K562 (cell line): ENCODE measurements at regions not wholly inside any gene's neighbourhood (a gene's known extent, or its start where the extent isn't known, plus 50 kb on each side); places are given as distances from the start of the nearest gene placed in this dataset.

Experiments
- ATAC-seq: fragments of 200-7000 bp; cut with Tn5 transposase; 3 replicates; pipeline ENCODE4 v1.9.1; 2020; ENCODE audit warnings: moderate library complexity
- BruUV-seq: library from RNA; stranded (reverse); fragments of 400-500 nt; replicated peaks from 2 replicates; lab custom pipeline; 2021; lab: Mats Ljungman, UMichigan
- CTCF ChIA-PET: fragments of 300-600 bp; formaldehyde crosslinking; extraction: SDS; loops from one replicate; lab custom pipeline; 2021; ENCODE audit warnings: low intra/inter-chr PET ratio; lab: Yijun Ruan, JAX
- POLR2A ChIA-PET: fragments of 300-600, 350-650 bp; sonication (Branson Sonifier 250); formaldehyde crosslinking; extraction: SDS; loops from one replicate; lab custom pipeline; 2021; ENCODE audit warnings: antibody characterized with exemption, inconsistent platforms; lab: Yijun Ruan, JAX
- DNase-seq, 4 experiments: peaks; one replicate each; pipeline versions ENCODE4 v3.0.0 to v3.0.0-alpha.2; 2011 to 2018; ENCODE audit warnings: low spot score in 3 of 4, mixed read lengths in 3 of 4; ENCODE audit errors: extremely low read depth in 1 of 4
- FAIRE-seq: peaks from 2 replicates; lab custom pipeline; 2011; peaks lifted over from hg19 to GRCh38; lab: Jason Lieb, UNC
- H2AFZ ChIP-seq: 2 replicates; pipeline ENCODE4 v1.6.0; 2011; ENCODE audit warnings: low read depth, low read length, control low read depth, inconsistent platforms
- H3K27ac ChIP-seq: fragments of 200-600 bp; 3 replicates; pipeline ENCODE4 v1.8.0; 2011; ENCODE audit warnings: low read depth, mild to moderate bottlenecking, control low read depth, inconsistent platforms, low read length, moderate library complexity, mixed read lengths; ENCODE audit errors: extremely low read depth
- H3K27me3 ChIP-seq, 2 experiments: fragments of 300-600 bp in 1 of 2; 2 replicates in 1 of 2; 3 replicates in 1 of 2; pipeline versions ENCODE4 v1.6.0 to v1.8.0; 2011; ENCODE audit warnings: inconsistent platforms in 2 of 2, low read length in 2 of 2, mild to moderate bottlenecking in 1 of 2, mixed read lengths in 1 of 2, moderate library complexity in 1 of 2; ENCODE audit not compliant: control insufficient read depth in 2 of 2, insufficient read depth in 2 of 2
- H3K36me3 ChIP-seq: fragments of 300-600 bp; 3 replicates; pipeline ENCODE4 v1.8.0; 2011; ENCODE audit warnings: mild to moderate bottlenecking, low read length, inconsistent platforms; ENCODE audit not compliant: control insufficient read depth, insufficient read depth
- H3K4me1 ChIP-seq, 2 experiments: fragments of 200-600 bp in 1 of 2; replicated peaks in 1 of 2; 2 replicates in 1 of 2; 3 replicates in 1 of 2; pipeline versions ENCODE4 v1.5.1 to v1.8.0; 2011; ENCODE audit warnings: inconsistent platforms in 2 of 2, low read length in 2 of 2, mild to moderate bottlenecking in 1 of 2, mixed read lengths in 1 of 2, moderate library complexity in 1 of 2; ENCODE audit not compliant: control insufficient read depth in 2 of 2, insufficient read depth in 2 of 2
- H3K4me2 ChIP-seq: 2 replicates; pipeline ENCODE4 v1.6.1; 2011; ENCODE audit warnings: low read length, control low read depth, inconsistent platforms, mixed read lengths; ENCODE audit not compliant: insufficient read depth
- H3K4me3 ChIP-seq: fragments of 200-600 bp; sonication (generic), shearing (Covaris generic); 2 replicates; pipeline ENCODE4 v1.5.1; 2016; ENCODE audit warnings: control low read depth, inconsistent platforms
- H3K79me2 ChIP-seq: fragments of 200-600 bp; 3 replicates; pipeline ENCODE4 v1.8.0; 2011; ENCODE audit warnings: low read length, inconsistent platforms; ENCODE audit not compliant: control insufficient read depth, insufficient read depth
- H3K9ac ChIP-seq, 2 experiments: 2 replicates each; pipeline versions ENCODE4 v1.6.0 to v1.6.1; 2011; ENCODE audit warnings: low read depth in 2 of 2, low read length in 2 of 2, control low read depth in 1 of 2, inconsistent platforms in 1 of 2, mild to moderate bottlenecking in 1 of 2, mixed read lengths in 1 of 2; ENCODE audit not compliant: insufficient read depth in 1 of 2
- H3K9me1 ChIP-seq: one replicate; pipeline ENCODE4 v1.6.0; 2011; ENCODE audit warnings: inconsistent platforms, mild to moderate bottlenecking, low read length, moderate library complexity; ENCODE audit not compliant: control insufficient read depth, insufficient read depth
- H3K9me3 ChIP-seq: replicated peaks from 2 replicates; pipeline ENCODE4 v1.5.1; 2011; ENCODE audit warnings: low read depth, low read length, inconsistent platforms; ENCODE audit not compliant: control insufficient read depth, insufficient read depth
- H4K20me1 ChIP-seq: replicated peaks from 2 replicates; pipeline ENCODE4 v1.6.1; 2011; ENCODE audit warnings: low read length, inconsistent platforms, mixed read lengths; ENCODE audit not compliant: control insufficient read depth, insufficient read depth
- CTCF ChIP-seq, 3 experiments: IDR thresholded peaks in 2 of 3; conservative IDR thresholded peaks in 1 of 3; 2 replicates each; pipeline ENCODE4 v1.5.1; 2011 to 2012; ENCODE audit warnings: low read length in 3 of 3, mild to moderate bottlenecking in 3 of 3, control low read depth in 2 of 3, improper control_type of control experiment in 1 of 3, inconsistent platforms in 1 of 3, low read depth in 1 of 3, mixed read lengths in 1 of 3, moderate library complexity in 1 of 3; ENCODE audit not compliant: insufficient read depth in 2 of 3
- JUND ChIP-seq, 2 experiments: IDR thresholded peaks; 2 replicates in 1 of 2; 3 replicates in 1 of 2; pipeline ENCODE4 v1.6.1; 2011; ENCODE audit warnings: borderline replicate concordance in 2 of 2, low read depth in 2 of 2, low read length in 2 of 2, improper control_type of control experiment in 1 of 2, missing biosample characterization in 1 of 2, missing genetic modification characterization in 1 of 2, missing genetic modification reagents in 1 of 2
- RAD21 ChIP-seq, 2 experiments: fragments of 250-450 bp in 1 of 2; fragments of 450-650 bp in 1 of 2; sonication (Bioruptor Pico) in 1 of 2; formaldehyde crosslinking in 1 of 2; IDR thresholded peaks in 1 of 2; conservative IDR thresholded peaks in 1 of 2; 2 replicates each; pipeline versions ENCODE4 v1.4.0 to v1.8.0; 2020 to 2022; ENCODE audit warnings: mild to moderate bottlenecking in 2 of 2, moderate library complexity in 1 of 2
- REST ChIP-seq, 2 experiments: fragments of 450-650 bp; formaldehyde crosslinking in 1 of 2; IDR thresholded peaks; 2 replicates each; pipeline versions ENCODE4 v1.4.0 to v1.6.1; 2014 to 2020; ENCODE audit warnings: mild to moderate bottlenecking in 2 of 2, borderline replicate concordance in 1 of 2, low read depth in 1 of 2
- SRF ChIP-seq, 2 experiments: fragments of 250-450, 450-650 bp in 1 of 2; sonication (Bioruptor Pico) in 1 of 2; sonication (generic) in 1 of 2; formaldehyde crosslinking; IDR thresholded peaks; 2 replicates each; pipeline versions ENCODE4 v1.5.0 to v1.5.1; 2020 to 2022; ENCODE audit warnings: mild to moderate bottlenecking in 1 of 2, missing genetic modification reagents in 1 of 2
- WGBS: fragments of 100-300 bp; shearing (Covaris generic); methylation state at CpG from one replicate; pipeline ENCODE4 v1.1.6; 2016; ENCODE audit warnings: low coverage, mixed read lengths; ENCODE audit not compliant: insufficient coverage; ENCODE audit errors: missing lambda C conversion rate; 5-methylcytosine and 5-hydroxymethylcytosine counted together
- in situ Hi-C: fragments of 300-500 bp; cut with MboI; formaldehyde crosslinking; loops from 4 replicates; pipeline ENCODE4 v1.15.0; 2018; ENCODE audit warnings: inconsistent platforms, mixed read lengths
- intact Hi-C: fragments of 100-400 bp; cut with micrococcal nuclease; formaldehyde crosslinking; loops from 2 replicates; pipeline ENCODE4 v1.14.2; 2022

GRCh38 chr7:27434756-27435400 is 192.3 kb downstream of the EVX1 start:
- CTCF ChIA-PET = no interaction called here
- in situ Hi-C loops = no loop called here
- no TSS peak for BruUV-seq

More at GRCh38 chr7:27434756-27435400, 192.3 kb downstream of the EVX1 start:
- Histone ChIP-seq H3K4me2 (no peak overlapping the region), H3K27me3 (peaks cover 0 to 5% of the 10 kb centered on the region in 2 experiments; a peak in 1 of 5 replicates), H3K9me3 (no peaks in the 10 kb centered on the region), H3K9ac (no peak overlapping the region), H3K9me1 (no peaks in the 10 kb centered on the region), H3K36me3 (no peaks in the 10 kb centered on the region), H2AFZ (no peak overlapping the region), H4K20me1 (no peaks in the 10 kb centered on the region), H3K4me1 (no peaks in the 10 kb centered on the region), H3K4me3 (no peak overlapping the region), H3K27ac (no peak overlapping the region), H3K79me2 (no peaks in the 10 kb centered on the region)
- TF ChIP-seq RAD21 (CRISPR knock-in tag; conservative IDR thresholded peaks at IDR 0.05 in 1 of 2, IDR thresholded peaks at IDR 0.05 in 1 of 2) (peak in 1 of 2 experiments; percentile 24; a peak in 1 of 4 replicates), REST (IDR thresholded peaks at IDR 0.05; ENCODE audit: borderline replicate concordance) (peak; percentile 13; the same call in 1 of the 2 replicates), REST (CRISPR knock-in tag; IDR thresholded peaks at IDR 0.05; ENCODE audit: low read depth) (no peak), CTCF (IDR thresholded peaks at IDR 0.05 in 2 of 3, conservative IDR thresholded peaks at IDR 0.05 in 1 of 3; ENCODE audit: insufficient read depth in 2 of 3, low read depth in 1 of 3, low read length in 3 of 3) (peak in 1 of 3 experiments; percentile 28; a peak in 1 of 6 replicates), SRF (CRISPR knock-in tag; IDR thresholded peaks at IDR 0.05) (no peak), JUND (IDR thresholded peaks at IDR 0.05; ENCODE audit: borderline replicate concordance, low read depth, low read length) (no peak), JUND (tag; IDR thresholded peaks at IDR 0.05; ENCODE audit: borderline replicate concordance, low read depth, low read length) (peak; percentile 31; the same call in 1 of the 3 replicates)
- peak; percentile 44; the same call in 1 of the 3 replicates for ATAC-seq
- DNase-seq = no peak
- no peak for FAIRE-seq
- WGBS = 5% methylated on average over 5 of the region's 5 CpGs
- intact Hi-C loops = loop anchor here (10.0 kb wide), 1 partner anchor 140 kb away; no protein-coding TSS in a partner anchor
- POLR2A ChIA-PET = interaction anchor here (0.7 to 0.8 kb wide), 2 partner anchors 11 to 131 kb away, joined by 3 to 4 read pairs; no protein-coding TSS in a partner anchor
